IMR-90 (cell line): ENCODE measurements at regions not wholly inside any gene's neighbourhood (a gene's known extent, or its start where the extent isn't known, plus 50 kb on each side); places are given as distances from the start of the nearest gene placed in this dataset.

Experiments
- ATAC-seq: fragments of 200-7000 bp; cut with Tn5 transposase; 2 replicates; pipeline ENCODE4 v1.9.1; 2020; ENCODE audit warnings: low read depth, mild to moderate bottlenecking, moderate library complexity
- BruUV-seq: library from RNA; stranded (reverse); fragments of 400-500 nt; replicated peaks from 2 replicates; lab custom pipeline; 2021; lab: Mats Ljungman, UMichigan
- CTCF ChIA-PET: fragments of 300-600 bp; formaldehyde crosslinking; extraction: SDS; loops from one replicate; lab custom pipeline; 2021; ENCODE audit warnings: antibody characterized with exemption; lab: Yijun Ruan, JAX
- POLR2A ChIA-PET: fragments of 300-600 bp; sonication (Branson Sonifier 250); formaldehyde crosslinking; loops from one replicate; lab custom pipeline; 2022; ENCODE audit warnings: antibody characterized with exemption; ENCODE audit not compliant: unreplicated experiment; lab: Charles Lee
- DNase-seq: peaks from one replicate; pipeline ENCODE4 v3.0.0; 2013
- H2AFZ ChIP-seq: replicated peaks from 2 replicates; pipeline ENCODE3; 2013; ENCODE audit warnings: low read length, mild to moderate bottlenecking; ENCODE audit not compliant: poor library complexity
- H2AK5ac ChIP-seq: 2 replicates; pipeline ENCODE4 v1.6.1; 2013; ENCODE audit warnings: low read depth, low read length, inconsistent platforms
- H2AK9ac ChIP-seq: replicated peaks from 2 replicates; pipeline ENCODE3; 2013; ENCODE audit warnings: mild to moderate bottlenecking, low read depth, low read length, moderate library complexity; ENCODE audit not compliant: poor library complexity
- H2BK120ac ChIP-seq: 2 replicates; pipeline ENCODE4 v1.6.1; 2013; ENCODE audit warnings: low read depth, low read length, inconsistent platforms
- H2BK15ac ChIP-seq: 3 replicates; pipeline ENCODE4 v1.6.1; 2013; ENCODE audit warnings: low read depth, low read length, inconsistent platforms
- H2BK20ac ChIP-seq: 2 replicates; pipeline ENCODE4 v1.6.1; 2013; ENCODE audit warnings: low read depth, mild to moderate bottlenecking, inconsistent platforms, low read length, moderate library complexity
- H2BK5ac ChIP-seq: 2 replicates; pipeline ENCODE4 v1.6.1; 2013; ENCODE audit warnings: mild to moderate bottlenecking, low read depth, low read length, inconsistent platforms; ENCODE audit not compliant: poor library complexity, severe bottlenecking
- H3K14ac ChIP-seq: replicated peaks from 2 replicates; pipeline ENCODE4 v1.6.1; 2013; ENCODE audit warnings: low read depth, low read length, inconsistent platforms
- H3K18ac ChIP-seq: 2 replicates; pipeline ENCODE4 v1.6.1; 2013; ENCODE audit warnings: low read depth, low read length, control low read depth
- H3K23ac ChIP-seq: 2 replicates; pipeline ENCODE4 v1.6.1; 2013; ENCODE audit warnings: low read depth, low read length, inconsistent platforms
- H3K27ac ChIP-seq: 2 replicates; pipeline ENCODE4 v1.5.1; 2013; ENCODE audit warnings: mild to moderate bottlenecking, control low read depth, low read length; ENCODE audit not compliant: insufficient read depth
- H3K27me3 ChIP-seq: 2 replicates; pipeline ENCODE4 v1.6.1; 2013; ENCODE audit warnings: low read length; ENCODE audit not compliant: control insufficient read depth, insufficient read depth
- H3K36me3 ChIP-seq: 2 replicates; pipeline ENCODE4 v1.6.1; 2013; ENCODE audit warnings: low read length, mixed read lengths; ENCODE audit not compliant: control insufficient read depth, insufficient read depth
- H3K4ac ChIP-seq: 2 replicates; pipeline ENCODE4 v1.6.1; 2013; ENCODE audit warnings: low read depth, low read length, inconsistent platforms
- H3K4me1 ChIP-seq: 2 replicates; pipeline ENCODE4 v1.6.1; 2013; ENCODE audit warnings: low read length, mixed read lengths; ENCODE audit not compliant: control insufficient read depth, insufficient read depth
- H3K4me2 ChIP-seq: 2 replicates; pipeline ENCODE4 v1.6.1; 2013; ENCODE audit warnings: low read depth, mild to moderate bottlenecking, control low read depth, low read length, moderate library complexity
- H3K4me3 ChIP-seq: 2 replicates; pipeline ENCODE4 v1.5.1; 2013; ENCODE audit warnings: low read depth, mild to moderate bottlenecking, control low read depth, low read length, moderate library complexity; ENCODE audit not compliant: insufficient read depth
- H3K56ac ChIP-seq: 2 replicates; pipeline ENCODE4 v1.6.1; 2013; ENCODE audit warnings: low read length, inconsistent platforms; ENCODE audit not compliant: insufficient read depth; ENCODE audit errors: extremely low read depth
- H3K79me1 ChIP-seq, 2 experiments: 2 replicates each; pipeline ENCODE4 v1.6.1; 2013; ENCODE audit warnings: low read length in 2 of 2, inconsistent platforms in 1 of 2, low read depth in 1 of 2
- H3K9ac ChIP-seq: 2 replicates; pipeline ENCODE4 v1.6.1; 2013; ENCODE audit warnings: low read depth, low read length, control low read depth
- H3K9me1 ChIP-seq: 2 replicates; pipeline ENCODE4 v1.6.1; 2013; ENCODE audit warnings: low read length, inconsistent platforms; ENCODE audit not compliant: insufficient read depth
- H3K9me3 ChIP-seq: 2 replicates; pipeline ENCODE4 v1.6.1; 2013; ENCODE audit warnings: low read length; ENCODE audit not compliant: control insufficient read depth, insufficient read depth
- H4K20me1 ChIP-seq: 2 replicates; pipeline ENCODE4 v1.6.1; 2013; ENCODE audit warnings: low read length, inconsistent platforms; ENCODE audit not compliant: insufficient read depth
- H4K5ac ChIP-seq: 2 replicates; pipeline ENCODE4 v1.6.1; 2013; ENCODE audit warnings: mild to moderate bottlenecking, low read depth, low read length, control low read depth
- H4K8ac ChIP-seq, 2 experiments: 2 replicates each; pipeline ENCODE4 v1.6.1; 2013; ENCODE audit warnings: low read depth in 2 of 2, low read length in 2 of 2, control low read depth in 1 of 2, inconsistent platforms in 1 of 2
- H4K91ac ChIP-seq: 2 replicates; pipeline ENCODE4 v1.6.1; 2013; ENCODE audit warnings: low read depth, low read length, inconsistent platforms; ENCODE audit not compliant: insufficient read depth
- FOS ChIP-seq: fragments of 150-350 bp; IDR thresholded peaks from 2 replicates; pipeline ENCODE4 v1.6.1; 2016; ENCODE audit warnings: low read depth, low read length
- NFE2L2 ChIP-seq: fragments of 150-350 bp; IDR thresholded peaks from 2 replicates; pipeline ENCODE4 v1.6.1; 2016; ENCODE audit warnings: low read depth, mild to moderate bottlenecking, low read length
- WGBS, 2 experiments: methylation state at CpG; one replicate each; pipeline versions ENCODE4 v1.1.5 to v1.1.7; 2013; ENCODE audit warnings: missing lambda C conversion rate in 2 of 2; ENCODE audit not compliant: insufficient read length in 1 of 2; ENCODE audit errors: extremely low coverage in 2 of 2; 5-methylcytosine and 5-hydroxymethylcytosine counted together
- dilution Hi-C: fragments of 300-500 bp; cut with HindIII; formaldehyde crosslinking; loops from one replicate; pipeline ENCODE4 v1.14.3; 2018; ENCODE audit warnings: low sequenced_read_pairs; ENCODE audit not compliant: unreplicated experiment
- in situ Hi-C: fragments of 300-500 bp; cut with MboI; formaldehyde crosslinking; loops from 3 replicates; pipeline ENCODE4 v1.14.3; 2019; ENCODE audit warnings: low sequenced_read_pairs, inconsistent platforms, mixed read lengths
- intact Hi-C: fragments of 100-400 bp; cut with micrococcal nuclease; formaldehyde crosslinking; loops from 2 replicates; pipeline ENCODE4 v1.10.0; 2022

DNA sequence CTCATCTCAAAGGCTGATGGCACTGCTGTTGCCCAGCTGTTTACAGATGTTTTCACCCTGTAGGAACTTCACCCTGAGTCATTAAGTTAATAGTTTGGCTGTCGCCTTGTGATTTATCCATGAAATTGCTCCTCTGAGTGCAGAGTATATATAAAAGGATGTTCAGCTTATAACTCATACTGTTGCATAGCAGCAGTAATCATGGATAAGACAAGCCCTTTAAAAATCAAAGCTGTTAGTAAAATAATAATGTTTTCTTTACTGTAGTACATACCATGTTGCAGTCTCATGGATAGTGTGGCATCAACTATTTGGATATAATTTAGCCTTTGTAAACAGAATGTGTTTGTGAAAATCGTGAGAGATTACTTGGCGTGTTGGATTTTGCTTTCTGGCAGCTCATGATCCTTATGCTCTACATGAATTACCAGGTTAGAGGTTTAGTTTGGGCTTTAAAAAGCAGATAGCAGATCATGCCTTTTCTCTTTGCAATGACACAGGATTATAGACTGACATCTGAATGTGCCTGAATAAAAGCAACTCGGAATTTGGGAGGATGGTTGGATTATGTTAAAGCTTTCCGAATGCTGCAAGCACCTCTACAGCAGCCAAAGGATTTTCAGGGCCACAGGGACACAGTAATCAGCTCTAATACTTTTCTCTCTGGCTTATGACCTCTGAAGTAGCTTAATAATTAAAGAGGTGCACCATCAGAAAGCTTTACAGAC lies 279.7 kb upstream of the ATP2B1 start:
- no peaks in the 10 kb centered on the region for H3K9me3 ChIP-seq
- intact Hi-C loops (no loop called here), in situ Hi-C loops (no loop called here), dilution Hi-C loops (no loop called here)
- H3K14ac ChIP-seq: no peak overlapping the region; the same call in 1 of the 2 replicates
- ChIA-PET POLR2A (no interaction called here), CTCF (interaction anchor here (0.6 to 1.5 kb wide), 2 partner anchors 97 to 164 kb away, joined by 3 read pairs; no protein-coding TSS in a partner anchor)
- H3K9ac ChIP-seq: no peak overlapping the region
- H3K23ac ChIP-seq: no peak overlapping the region; the same call in 1 of the 2 replicates
- H3K4me2 ChIP-seq: peak overlapping the region; percentile 39; the same call in 1 of the 2 replicates
- no peak overlapping the region for H3K4me3 ChIP-seq
- no peaks in the 10 kb centered on the region for H3K36me3 ChIP-seq
- peaks cover 2% of the 10 kb centered on the region; the same call in 1 of the 2 replicates for H3K4me1 ChIP-seq
- H4K91ac ChIP-seq: no peak overlapping the region
- H3K9me1 ChIP-seq: no peaks in the 10 kb centered on the region
- no peak overlapping the region for H4K5ac ChIP-seq
- H2BK120ac ChIP-seq: no peak overlapping the region; the same call in 1 of the 2 replicates
- peak overlapping the region; percentile 35 for H2BK5ac ChIP-seq
- no peaks in the 10 kb centered on the region for H4K20me1 ChIP-seq
- no CpG with 5 or more reads among the region's 5 CpGs for WGBS, 2 experiments
- H2AFZ ChIP-seq: no peak overlapping the region
- H2AK9ac ChIP-seq: no peak overlapping the region
- H2BK15ac ChIP-seq: no peak overlapping the region
- H2AK5ac ChIP-seq: no peak overlapping the region
- H3K4ac ChIP-seq: no peak overlapping the region
- H3K27ac ChIP-seq: peak overlapping the region; percentile 16; the same call in 1 of the 2 replicates
- TF ChIP-seq FOS: no peak
- TF ChIP-seq NFE2L2: no peak
- ATAC-seq: peak; percentile 92
- peak overlapping the region; percentile 9; the same call in 1 of the 2 replicates for H2BK20ac ChIP-seq
- BruUV-seq: no TSS peak
- peak overlapping the region; percentile 41 for H3K18ac ChIP-seq
- peak; percentile 39 for DNase-seq
- H3K27me3 ChIP-seq: no peaks in the 10 kb centered on the region
- H3K56ac ChIP-seq: no peak overlapping the region
- no peak overlapping the region for H4K8ac ChIP-seq
- no peaks in the 10 kb centered on the region for H3K79me1 ChIP-seq
